ENCODE measurements at regions not wholly inside any gene's neighbourhood (a gene's known extent, or its start where the extent isn't known, plus 50 kb on each side); places are given as distances from the start of the nearest gene placed in this dataset.

DNA sequence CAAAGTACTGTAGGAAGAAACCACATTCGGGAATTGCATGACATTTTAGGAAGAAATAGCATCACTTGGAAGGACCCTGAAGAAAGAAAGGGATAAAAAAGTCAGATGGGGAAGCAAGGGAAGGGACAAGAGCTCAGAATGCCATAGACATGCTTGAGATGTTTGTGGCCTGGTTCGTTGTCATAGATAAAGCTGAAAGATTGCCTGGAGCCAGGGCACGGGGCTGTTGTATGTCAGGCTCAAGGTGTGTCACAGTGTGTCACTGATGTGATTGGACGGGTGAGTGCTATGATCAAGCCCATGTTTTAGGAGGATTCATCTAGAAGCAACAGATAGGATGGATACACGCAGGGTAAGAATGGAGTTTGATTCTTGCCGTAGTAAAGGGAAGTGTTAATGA is 216.2 kb upstream of the SOX4 start:
- DNase-seq (ENCODE audit: low spot score in 2 of 2), result no peak
- WGBS, result 88% methylated on average over 6 of the region's 6 CpGs
- TF ChIP-seq POLR2A (IDR thresholded peaks at IDR 0.05) (no peak), CTCF (IDR thresholded peaks at IDR 0.05) (no peak), EP300 (IDR thresholded peaks at IDR 0.05) (no peak), POLR2AphosphoS5 (IDR thresholded peaks at IDR 0.05) (no peak)
- Histone ChIP-seq H3K9me3 (no peaks in the 10 kb centered on the region), H3K27ac (no peak overlapping the region), H3K4me3 (no peak overlapping the region), H3K36me3 (no peaks in the 10 kb centered on the region), H3K4me1 (peaks cover 3% of the 10 kb centered on the region), H3K27me3 (no peaks in the 10 kb centered on the region)

GRCh38 chr6:21381331-21381963 is 212.1 kb upstream of the SOX4 start:
- no peaks in the 10 kb centered on the region for H3K36me3 ChIP-seq
- no peaks in the 10 kb centered on the region for H3K27me3 ChIP-seq
- TF ChIP-seq CTCF (IDR thresholded peaks at IDR 0.05) (no peak), POLR2A (IDR thresholded peaks at IDR 0.05) (no peak), EP300 (IDR thresholded peaks at IDR 0.05) (no peak), POLR2AphosphoS5 (IDR thresholded peaks at IDR 0.05) (no peak)
- no peak overlapping the region for H3K27ac ChIP-seq
- H3K4me3 ChIP-seq, result no peak overlapping the region
- no peak for DNase-seq (ENCODE audit: low spot score in 2 of 2)
- no peaks in the 10 kb centered on the region for H3K9me3 ChIP-seq
- 71% methylated on average over 3 of the region's 3 CpGs for WGBS
- H3K4me1 ChIP-seq, result no peaks in the 10 kb centered on the region

DNA sequence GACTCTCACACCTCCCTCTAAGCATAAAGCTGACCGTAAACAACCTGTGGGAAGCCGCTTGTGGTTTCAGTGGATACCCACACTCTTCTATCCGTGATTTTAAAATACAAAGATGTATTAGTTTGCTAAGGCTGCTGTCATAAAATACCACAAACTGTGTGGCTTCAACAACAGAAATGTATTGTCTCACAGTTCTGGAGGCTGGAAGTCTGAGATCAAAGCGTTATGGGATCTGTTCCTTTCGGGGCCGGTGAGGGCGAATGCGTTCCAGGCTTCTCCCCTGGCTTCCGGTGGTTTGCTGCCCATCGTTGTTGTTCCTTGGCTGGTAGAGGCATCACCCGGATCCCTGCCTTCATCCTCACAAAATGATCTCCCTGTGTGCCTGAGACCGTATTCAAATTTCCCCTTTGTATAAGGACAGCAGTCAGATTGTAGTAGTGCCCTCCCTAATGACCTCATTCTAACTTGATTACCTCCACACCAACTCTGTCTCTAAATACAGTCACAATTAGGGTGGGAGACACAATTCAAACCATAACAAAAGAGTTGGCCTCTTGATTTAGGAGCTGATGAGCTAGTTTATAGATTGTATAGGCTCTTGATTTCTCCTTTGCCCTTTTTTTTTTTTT is 210.6 kb upstream of the SOX4 start:
- Histone ChIP-seq H3K4me3 (no peak overlapping the region), H3K9me3 (no peaks in the 10 kb centered on the region), H3K4me1 (no peaks in the 10 kb centered on the region), H3K27me3 (no peaks in the 10 kb centered on the region), H3K27ac (no peak overlapping the region), H3K36me3 (no peaks in the 10 kb centered on the region)
- WGBS, result 76% methylated on average over 12 of the region's 12 CpGs
- DNase-seq (ENCODE audit: low spot score in 2 of 2), result no peak
- TF ChIP-seq EP300 (IDR thresholded peaks at IDR 0.05) (no peak), POLR2A (IDR thresholded peaks at IDR 0.05) (no peak), POLR2AphosphoS5 (IDR thresholded peaks at IDR 0.05) (no peak), CTCF (IDR thresholded peaks at IDR 0.05) (no peak)

DNA sequence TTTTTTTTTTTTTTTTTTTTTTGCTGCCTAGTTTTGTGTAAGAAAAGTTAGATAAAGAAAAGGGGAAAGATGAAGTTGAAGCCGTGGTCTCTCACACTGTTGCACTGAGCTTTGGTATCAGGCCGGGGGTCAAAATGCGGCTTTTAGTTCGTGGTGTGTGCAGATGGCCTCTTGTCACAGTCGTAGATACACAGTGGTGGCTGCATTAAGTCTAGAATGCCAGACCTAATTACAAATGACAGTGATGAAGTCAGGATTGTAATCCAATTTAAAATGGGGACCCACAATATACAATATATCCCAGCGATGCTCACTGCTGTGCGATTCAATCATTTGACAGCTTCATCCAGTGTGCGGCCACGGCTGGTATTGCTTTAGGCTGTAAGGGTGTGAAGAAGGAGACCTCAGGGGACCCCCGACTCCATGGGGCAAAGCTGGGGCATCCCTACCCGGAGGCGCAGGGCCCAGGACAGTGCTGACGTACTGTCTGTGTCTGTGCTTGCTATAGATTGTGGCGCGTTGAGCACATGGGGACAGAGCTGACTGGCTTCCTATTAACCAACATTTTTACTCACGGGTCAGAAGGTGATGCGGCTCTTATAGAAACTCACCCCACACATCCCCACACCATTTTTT is 210.0 kb upstream of the SOX4 start:
- H3K4me1 ChIP-seq, result no peaks in the 10 kb centered on the region
- H3K36me3 ChIP-seq, result no peaks in the 10 kb centered on the region
- H3K27me3 ChIP-seq, result no peaks in the 10 kb centered on the region
- no peaks in the 10 kb centered on the region for H3K9me3 ChIP-seq
- TF ChIP-seq POLR2A (IDR thresholded peaks at IDR 0.05) (no peak), EP300 (IDR thresholded peaks at IDR 0.05) (no peak), CTCF (IDR thresholded peaks at IDR 0.05) (no peak), POLR2AphosphoS5 (IDR thresholded peaks at IDR 0.05) (no peak)
- H3K27ac ChIP-seq, result no peak overlapping the region
- WGBS, result 94% methylated on average over 17 of the region's 17 CpGs
- H3K4me3 ChIP-seq, result no peak overlapping the region
- no peak for DNase-seq (ENCODE audit: low spot score in 2 of 2)

GRCh38 chr6:21384216-21384615 is 209.3 kb upstream of the SOX4 start:
- no peak for TF ChIP-seq POLR2A (IDR thresholded peaks at IDR 0.05)
- no peak for TF ChIP-seq EP300 (IDR thresholded peaks at IDR 0.05)
- no peak for TF ChIP-seq CTCF (IDR thresholded peaks at IDR 0.05)
- TF ChIP-seq POLR2AphosphoS5 (IDR thresholded peaks at IDR 0.05), result no peak
- 73% methylated on average over 8 of the region's 8 CpGs for WGBS
- no peaks in the 10 kb centered on the region for H3K9me3 ChIP-seq
- H3K4me3 ChIP-seq, result no peak overlapping the region
- no peak overlapping the region for H3K27ac ChIP-seq
- DNase-seq (ENCODE audit: low spot score in 2 of 2), result no peak
- H3K4me1 ChIP-seq, result no peaks in the 10 kb centered on the region
- H3K27me3 ChIP-seq, result no peaks in the 10 kb centered on the region
- H3K36me3 ChIP-seq, result no peaks in the 10 kb centered on the region
